ENCODE measurements at regions not wholly inside any gene's neighbourhood (a gene's known extent, or its start where the extent isn't known, plus 50 kb on each side); places are given as distances from the start of the nearest gene placed in this dataset.
"Not testable (repeated sequence)": the region's sequence is repeated elsewhere in the genome, so short reads cannot be mapped to it uniquely, and the experiment has no call there.

DNA sequence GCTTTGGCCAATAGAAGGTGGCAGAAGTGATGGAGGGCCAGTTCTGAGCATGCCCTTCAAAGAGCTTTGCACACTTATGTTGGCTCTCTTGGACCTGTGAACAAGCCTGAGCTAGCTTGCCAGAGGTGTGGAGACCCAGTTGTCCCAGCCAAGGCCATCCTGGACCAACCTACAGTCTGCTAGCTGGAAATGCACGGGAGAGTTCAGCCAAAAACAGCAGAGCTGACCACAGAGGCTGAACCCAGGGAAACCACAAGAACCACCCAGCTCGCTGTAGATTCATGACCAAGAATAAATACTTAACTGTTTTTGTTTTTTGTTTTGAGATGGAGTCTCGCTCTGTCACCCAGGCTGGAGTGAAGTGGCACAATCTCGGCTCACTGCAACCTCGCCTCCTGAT is 65.4 kb upstream of the HAND1 start:
- no peak for DNase-seq

DNA sequence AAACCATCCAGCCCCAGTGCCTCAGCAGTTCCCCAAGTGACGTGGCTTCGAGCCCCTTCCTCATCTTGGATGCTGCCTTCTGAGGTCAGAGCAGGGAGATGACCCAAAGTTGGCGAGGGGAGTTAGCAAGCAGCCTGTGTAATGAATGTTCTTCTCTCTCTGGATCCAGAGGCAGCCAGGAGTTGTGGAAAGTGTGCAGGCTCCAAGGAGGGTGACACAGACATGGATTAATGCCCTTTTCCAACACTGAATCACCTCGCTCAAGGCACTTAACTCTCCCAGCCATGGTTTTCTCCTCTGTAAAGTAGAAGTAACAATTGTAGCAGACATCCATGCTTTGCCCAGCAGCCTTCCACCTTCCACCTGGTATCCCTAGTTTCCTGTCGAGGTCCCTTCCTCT is 64.6 kb upstream of the HAND1 start:
- no peak for DNase-seq

DNA sequence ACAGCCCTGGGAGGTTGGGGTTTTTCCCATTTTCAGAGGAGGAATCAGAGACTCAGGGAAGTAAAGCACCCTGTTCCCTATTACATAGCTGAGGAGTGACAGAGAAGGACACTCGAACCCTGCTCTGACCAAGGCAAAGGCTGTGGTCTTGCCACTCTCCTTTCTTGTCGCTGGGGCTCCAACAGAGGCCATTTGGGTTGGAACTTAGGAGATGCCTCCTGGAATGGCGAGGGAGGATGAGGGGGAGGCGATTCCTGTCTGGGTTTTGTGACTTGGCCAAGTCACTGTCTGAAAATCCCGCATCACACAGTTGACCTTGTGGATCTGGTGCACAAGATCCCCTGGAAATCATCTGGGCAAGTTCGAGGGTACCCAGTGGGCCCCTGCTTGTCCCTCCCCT is 64.0 kb upstream of the HAND1 start:
- no peak for DNase-seq

DNA sequence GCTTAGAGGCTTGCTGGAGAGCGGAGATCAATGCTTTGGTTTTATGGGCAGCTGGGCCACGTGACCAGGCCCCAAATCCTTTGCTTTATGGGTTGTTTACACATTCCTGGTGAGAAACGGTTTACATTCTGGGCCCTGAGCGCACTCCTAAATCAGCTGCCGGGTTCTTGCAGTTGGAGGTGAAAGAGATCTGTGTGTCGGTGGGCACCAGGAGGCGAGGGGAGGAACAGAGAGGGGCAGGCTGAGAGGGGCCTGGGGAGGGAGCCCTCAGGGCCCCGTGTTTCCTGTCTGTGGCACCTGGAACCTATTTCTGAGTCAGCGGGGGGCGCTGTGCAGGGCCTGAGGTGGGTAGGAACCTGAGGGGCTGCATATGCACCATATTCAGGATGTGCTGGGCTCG is 63.5 kb upstream of the HAND1 start:
- DNase-seq = no peak

DNA sequence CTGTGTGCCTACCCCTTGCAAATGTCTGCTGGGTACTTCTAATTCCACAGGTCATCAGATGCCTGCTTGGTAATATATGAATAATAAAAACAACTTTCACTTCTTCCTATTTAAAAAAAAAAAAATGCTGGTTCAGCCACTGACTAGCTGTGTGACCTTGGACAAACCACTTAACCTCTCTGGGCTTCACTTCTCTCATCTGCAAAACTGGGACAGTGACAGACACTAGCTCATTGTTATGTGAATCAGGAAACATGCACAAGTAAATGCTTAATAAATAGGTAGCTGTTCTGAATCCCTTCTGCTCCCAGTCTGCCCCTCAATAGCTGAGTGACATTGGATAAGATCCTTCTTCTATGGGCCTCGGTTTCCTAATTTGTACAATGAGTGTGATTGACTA is 62.6 kb upstream of the HAND1 start:
- DNase-seq = no peak

DNA sequence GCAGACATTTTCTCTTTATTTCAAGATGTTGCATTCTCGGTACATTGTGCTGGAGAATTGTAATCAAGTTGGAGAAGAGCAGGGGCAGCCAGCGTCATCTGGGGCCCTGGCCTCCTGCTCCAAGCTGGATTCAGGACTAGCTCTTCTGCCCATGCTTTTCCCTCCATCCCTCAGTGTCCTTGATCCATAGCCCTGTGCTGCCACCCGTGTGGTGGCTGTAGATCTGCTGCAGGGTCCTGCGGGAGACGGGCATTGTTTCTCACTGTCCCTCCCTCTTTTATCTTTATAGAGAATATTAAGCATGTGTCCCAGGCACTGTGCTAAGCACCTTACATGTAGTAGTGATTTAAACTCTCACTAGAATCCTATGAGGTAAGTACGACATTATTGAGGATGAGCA is 60.5 kb upstream of the HAND1 start:
- no peak for DNase-seq

DNA sequence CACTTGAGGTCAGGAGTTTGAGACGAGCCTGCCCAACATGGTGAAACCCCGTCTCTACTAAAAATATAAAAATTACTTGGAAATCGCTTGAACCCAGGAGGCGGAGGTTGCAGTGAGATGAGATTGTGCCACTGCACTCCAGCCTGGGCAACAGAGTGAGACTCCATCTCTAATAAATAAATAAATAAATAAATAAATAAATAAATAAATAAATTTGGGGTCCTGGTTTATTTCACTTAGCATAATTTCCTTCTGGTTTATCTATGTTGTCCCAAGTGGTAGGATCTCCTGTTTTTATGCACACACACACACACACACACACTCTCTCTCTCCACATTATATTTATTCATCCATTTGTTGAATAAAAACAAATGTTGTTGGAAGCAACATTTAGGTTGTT is 58.4 kb upstream of the HAND1 start:
- not testable (repeated sequence) for DNase-seq

DNA sequence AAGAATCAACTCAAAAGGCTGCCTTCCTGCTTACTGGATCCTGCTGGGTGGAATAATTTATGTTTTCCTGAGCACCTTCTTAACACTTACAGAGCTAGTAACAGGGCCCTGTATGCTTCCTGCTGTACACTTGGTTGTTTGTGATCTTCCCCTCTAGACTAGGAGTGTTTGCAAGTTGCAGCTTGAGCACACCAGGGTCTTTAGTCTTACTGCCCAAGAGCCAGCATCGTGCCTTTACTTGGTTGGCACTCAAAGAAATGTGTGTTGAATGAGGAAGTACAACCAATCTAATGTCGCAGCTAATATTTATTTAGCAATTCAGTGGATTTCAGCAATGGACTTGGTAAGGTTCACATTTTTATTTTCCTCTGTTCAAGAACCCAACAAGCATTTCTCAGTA is 57.5 kb upstream of the HAND1 start:
- no peak for DNase-seq

DNA sequence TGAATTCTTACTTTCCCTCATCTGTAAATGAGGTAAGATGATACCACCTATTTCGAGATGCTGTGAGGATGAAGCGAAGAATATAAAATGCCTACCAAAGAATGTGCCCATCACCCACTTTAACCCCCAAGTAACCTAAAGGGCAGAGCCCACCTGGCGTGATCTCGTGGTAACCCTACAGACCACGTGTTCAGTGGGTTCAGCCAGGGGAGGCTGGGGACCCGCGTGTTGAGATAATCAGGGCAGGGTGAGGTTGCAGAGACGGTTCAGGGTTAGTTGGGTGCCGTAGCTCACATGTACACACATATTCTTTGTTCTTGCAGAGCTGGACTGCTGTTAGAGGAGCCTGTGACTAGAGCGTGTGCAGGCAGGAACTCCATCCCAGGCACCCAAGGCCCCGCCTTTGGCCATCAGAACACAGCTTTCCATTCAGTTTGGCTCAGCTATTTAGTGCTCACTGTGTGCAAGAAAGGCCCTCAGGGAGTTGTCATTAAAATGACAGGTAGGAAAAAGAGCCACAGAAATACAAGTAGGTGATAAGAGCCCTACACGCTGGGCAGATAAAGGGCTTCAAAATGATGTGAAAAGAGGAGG is 56.5 kb upstream of the HAND1 start:
- no peak for DNase-seq

DNA sequence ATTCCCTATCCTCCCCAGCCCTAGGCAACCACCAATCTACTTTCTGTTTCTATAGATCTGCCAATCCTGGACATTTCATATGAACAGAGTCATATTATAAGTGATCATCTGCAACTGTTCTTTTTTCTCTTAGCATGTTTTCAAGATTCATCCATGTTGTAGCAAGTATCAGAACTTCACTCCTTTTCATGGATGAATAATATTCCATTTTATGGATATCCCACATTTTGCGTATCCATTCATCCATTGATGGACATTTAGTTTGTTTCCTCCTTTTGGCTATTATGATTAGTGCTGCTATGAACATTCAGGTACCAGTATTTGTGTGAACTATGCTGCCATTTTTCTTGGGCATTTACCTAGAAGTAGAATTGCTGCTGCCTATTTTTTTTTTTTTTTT is 51.3 kb upstream of the HAND1 start:
- no peak for DNase-seq

DNA sequence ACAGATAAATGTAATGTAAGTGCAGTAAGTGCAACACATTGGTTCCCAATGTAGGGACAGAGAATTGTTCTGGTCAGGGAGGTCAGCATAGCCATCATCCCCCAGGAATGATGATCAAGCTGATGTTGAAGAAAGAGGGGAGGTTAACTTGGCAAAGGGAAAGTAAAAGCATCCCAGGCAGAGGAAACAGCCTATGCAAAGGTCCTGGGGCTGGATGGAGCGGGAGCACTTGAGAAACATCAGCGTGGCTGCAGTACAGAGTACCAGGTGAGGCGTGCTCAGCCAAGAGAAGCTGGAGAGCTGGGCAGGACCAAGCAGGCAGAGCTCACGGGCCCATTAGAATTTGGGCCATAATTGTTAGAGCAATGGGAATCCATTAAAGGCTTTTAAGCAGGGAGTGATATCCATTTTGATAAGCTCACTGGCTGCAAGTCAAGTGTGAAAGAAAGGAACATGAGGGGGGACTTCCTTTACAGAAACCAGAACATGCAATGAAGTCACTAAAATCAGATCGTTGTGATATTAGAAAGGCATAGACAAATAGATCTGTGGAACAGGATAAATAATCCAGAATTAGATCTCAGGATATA is 50.1 kb upstream of the HAND1 start:
- DNase-seq = no peak
